ENCODE measurements at regions not wholly inside any gene's neighbourhood (a gene's known extent, or its start where the extent isn't known, plus 50 kb on each side); places are given as distances from the start of the nearest gene placed in this dataset.

DNA sequence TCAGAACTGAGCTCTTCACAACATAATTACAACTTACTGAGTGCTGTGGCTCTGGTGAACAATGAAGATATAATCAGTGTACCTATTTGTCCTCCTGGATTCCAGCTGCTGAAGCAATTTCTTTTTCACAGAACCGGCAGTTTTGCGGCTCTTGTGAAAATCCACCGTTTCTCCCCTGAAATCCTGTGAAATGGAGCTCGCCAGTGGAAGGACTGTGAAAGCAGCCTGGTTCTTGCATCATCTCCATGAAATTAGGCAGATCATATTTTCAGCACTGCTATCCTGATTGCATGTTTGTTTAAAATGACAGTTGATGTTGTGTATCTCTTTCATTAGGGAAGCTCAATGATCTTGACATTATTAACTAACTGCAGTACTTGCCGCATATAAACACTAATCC is 120.2 kb upstream of the SNX19 start:
- H2AK5ac ChIP-seq (ENCODE audit: insufficient read length, low read length), result no peak overlapping the region
- H2BK15ac ChIP-seq (ENCODE audit: low read depth, low read length), result no peak overlapping the region
- H3K4me1 ChIP-seq (ENCODE audit: insufficient read depth, low read length), result peaks cover 7% of the 10 kb centered on the region; the same call in 1 of the 2 replicates
- no peaks in the 10 kb centered on the region for H3K79me2 ChIP-seq (ENCODE audit: insufficient read depth, low read length)
- H4K8ac ChIP-seq (replicated peaks; ENCODE audit: insufficient read length, low read depth, low read length), result no peak overlapping the region
- no peaks in the 10 kb centered on the region for H3K23me2 ChIP-seq (ENCODE audit: insufficient read length, low read depth, low read length, poor library complexity, severe bottlenecking)
- no peaks in the 10 kb centered on the region for H3K79me1 ChIP-seq (ENCODE audit: insufficient read depth, low read depth, low read length, poor library complexity, severe bottlenecking)
- H3K14ac ChIP-seq (ENCODE audit: insufficient read depth, low read length), result no peak overlapping the region
- H3K23ac ChIP-seq (ENCODE audit: insufficient read length, low read depth, low read length), result no peak overlapping the region
- no peak for DNase-seq
- no peaks in the 10 kb centered on the region for H3K9me3 ChIP-seq (ENCODE audit: control insufficient read depth, low read depth, low read length)
- no peaks in the 10 kb centered on the region for H4K20me1 ChIP-seq (ENCODE audit: control insufficient read depth, insufficient read depth, insufficient read length)
- H3K9ac ChIP-seq (ENCODE audit: extremely low read depth, insufficient read length, low read length), result no peak overlapping the region
- H4K5ac ChIP-seq (ENCODE audit: insufficient read length, low read depth, low read length), result no peak overlapping the region
- H3K18ac ChIP-seq (ENCODE audit: insufficient read length, low read depth, low read length), result no peak overlapping the region
- H2BK12ac ChIP-seq (ENCODE audit: insufficient read length, low read depth, low read length), result no peak overlapping the region
- Mint-ChIP-seq H3K27me3 (ENCODE audit: low read depth) (no peaks in the 10 kb centered on the region; the same call in none of the 2 replicates), H3K9me3 (no peaks in the 10 kb centered on the region), H3K36me3 (ENCODE audit: insufficient read depth in 1 of 3, low read depth in 3 of 3) (no peaks in the 10 kb centered on the region), H3K4me3 (no peak overlapping the region), H3K27ac (no peak overlapping the region), H3K4me1 (peaks cover 17 to 27% of the 10 kb centered on the region in 2 experiments)
- H2BK120ac ChIP-seq (ENCODE audit: low read depth, low read length, poor library complexity, severe bottlenecking), result no peak overlapping the region
- no peak overlapping the region for H4K91ac ChIP-seq (ENCODE audit: insufficient read length, low read depth, low read length)
- H3K27me3 ChIP-seq (ENCODE audit: insufficient read depth, low read length), result no peaks in the 10 kb centered on the region
- no peak overlapping the region for H2BK5ac ChIP-seq (ENCODE audit: insufficient read length, low read length)
- H3K27ac ChIP-seq (ENCODE audit: insufficient read length, low read depth, low read length), result no peak overlapping the region
- no peak overlapping the region for H3K56ac ChIP-seq (ENCODE audit: insufficient read length, low read depth, low read length)
- no peak overlapping the region for H3K4ac ChIP-seq (ENCODE audit: low read depth, low read length)
- TF ChIP-seq CTCF (conservative IDR thresholded peaks at IDR 0.05), result no peak
- no peak overlapping the region for H3K4me2 ChIP-seq (ENCODE audit: insufficient read depth, insufficient read length, low read length)
- WGBS (ENCODE audit: extremely low coverage, insufficient read length, low lambda C conversion rate), result no CpG with 5 or more reads among the region's 5 CpGs
- no peak overlapping the region for H3T11ph ChIP-seq (ENCODE audit: low read length)
- H2BK20ac ChIP-seq (ENCODE audit: low read depth, low read length, poor library complexity, severe bottlenecking), result no peak overlapping the region
- no peak overlapping the region for H2AFZ ChIP-seq (ENCODE audit: low read length)

Measured in H9 (cell line).